ACC112 (cell line): ENCODE measurements at regions not wholly inside any gene's neighbourhood (a gene's known extent, or its start where the extent isn't known, plus 50 kb on each side); places are given as distances from the start of the nearest gene placed in this dataset.

ENCODE experiments used
- H2AFZ ChIP-seq: fragments of 200-600 bp; sonication (generic); one replicate; pipeline ENCODE4 v1.6.0; 2017; ENCODE audit warnings: antibody characterized with exemption, low read length; ENCODE audit not compliant: unreplicated experiment
- H3K27ac ChIP-seq: fragments of 200-600 bp; sonication (generic); 2 replicates; pipeline ENCODE4 v1.5.1; 2014; ENCODE audit warnings: low read depth, mild to moderate bottlenecking, antibody characterized with exemption, low read length, moderate library complexity
- H3K27me3 ChIP-seq: fragments of 200-600 bp; sonication (generic); 2 replicates; pipeline ENCODE4 v1.6.1; 2014; ENCODE audit warnings: mild to moderate bottlenecking, antibody characterized with exemption, low read length, moderate library complexity, mixed read lengths; ENCODE audit not compliant: insufficient read depth
- H3K36me3 ChIP-seq: fragments of 200-600 bp; sonication (generic); 2 replicates; pipeline ENCODE4 v1.6.1; 2016; ENCODE audit warnings: mild to moderate bottlenecking, antibody characterized with exemption, low read length, moderate library complexity, mixed read lengths; ENCODE audit not compliant: insufficient read depth
- H3K4me1 ChIP-seq: fragments of 200-600 bp; sonication (generic); one replicate; pipeline ENCODE4 v1.6.1; 2016; ENCODE audit warnings: low read length, mixed read lengths; ENCODE audit not compliant: insufficient read depth, unreplicated experiment, control insufficient read depth
- H3K4me3 ChIP-seq: fragments of 200-600 bp; sonication (generic); 2 replicates; pipeline ENCODE4 v1.5.1; 2014; ENCODE audit warnings: mild to moderate bottlenecking, low read depth, low read length
- H3K79me2 ChIP-seq: fragments of 200-600 bp; sonication (generic); one replicate; pipeline ENCODE4 v1.6.0; 2016; ENCODE audit warnings: low read length; ENCODE audit not compliant: control insufficient read depth, unreplicated experiment, insufficient read depth

DNA sequence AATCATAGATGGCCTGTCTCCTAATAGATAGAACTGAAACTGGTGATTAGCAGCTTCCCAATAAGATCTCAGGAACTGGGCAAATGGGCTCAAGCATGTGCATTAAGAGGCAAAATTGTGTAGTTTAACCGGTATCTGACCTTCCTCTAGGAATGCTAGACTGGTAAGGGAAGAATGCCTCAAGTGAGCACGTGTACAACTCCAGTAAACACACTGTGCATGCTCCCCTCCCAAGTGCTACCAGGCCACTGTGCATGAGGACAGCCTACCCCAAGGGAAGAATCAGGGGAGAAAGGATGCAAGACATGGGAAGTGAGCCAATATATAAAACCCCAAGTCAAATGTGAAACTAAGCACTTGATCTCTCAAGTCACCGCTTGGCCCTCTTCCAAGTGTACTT is 1157.4 kb upstream of the CDH18 start:
- Histone ChIP-seq H3K36me3 (no peaks in the 10 kb centered on the region), H3K27ac (no peak overlapping the region), H3K4me3 (no peak overlapping the region), H3K4me1 (no peaks in the 10 kb centered on the region), H3K27me3 (no peaks in the 10 kb centered on the region), H3K79me2 (no peaks in the 10 kb centered on the region), H2AFZ (no peak overlapping the region)

DNA sequence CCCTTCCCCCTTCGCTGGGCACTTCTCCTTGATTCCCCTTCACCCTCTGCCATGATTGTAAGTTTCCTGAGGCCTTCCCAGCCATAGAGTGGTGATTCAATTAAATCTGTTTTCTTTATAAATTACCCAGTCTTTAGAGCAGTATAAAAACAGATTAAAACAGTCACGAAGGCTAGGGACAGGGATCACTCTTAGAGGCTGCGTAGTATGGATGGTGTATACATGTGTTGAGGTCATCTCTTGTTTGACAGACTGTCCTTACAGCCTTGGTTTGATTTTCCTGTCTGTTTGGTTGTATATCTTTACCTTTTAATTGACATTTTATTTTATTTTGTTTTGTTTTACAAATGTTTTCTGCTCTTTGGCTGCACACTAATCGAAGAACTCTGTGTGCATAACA is 1155.7 kb upstream of the CDH18 start:
- Histone ChIP-seq H3K27ac (no peak overlapping the region), H3K4me1 (no peaks in the 10 kb centered on the region), H3K36me3 (no peaks in the 10 kb centered on the region), H3K4me3 (no peak overlapping the region), H3K27me3 (no peaks in the 10 kb centered on the region), H2AFZ (no peak overlapping the region), H3K79me2 (no peaks in the 10 kb centered on the region)

- Histone ChIP-seq H3K27me3 (no peaks in the 10 kb centered on the region), H3K27ac (no peak overlapping the region), H2AFZ (no peak overlapping the region), H3K4me1 (no peaks in the 10 kb centered on the region), H3K4me3 (no peak overlapping the region), H3K36me3 (no peaks in the 10 kb centered on the region), H3K79me2 (no peaks in the 10 kb centered on the region)
These were observed 1154.8 kb upstream of the CDH18 start for GRCh38 chr5:21142791-21143190.

DNA sequence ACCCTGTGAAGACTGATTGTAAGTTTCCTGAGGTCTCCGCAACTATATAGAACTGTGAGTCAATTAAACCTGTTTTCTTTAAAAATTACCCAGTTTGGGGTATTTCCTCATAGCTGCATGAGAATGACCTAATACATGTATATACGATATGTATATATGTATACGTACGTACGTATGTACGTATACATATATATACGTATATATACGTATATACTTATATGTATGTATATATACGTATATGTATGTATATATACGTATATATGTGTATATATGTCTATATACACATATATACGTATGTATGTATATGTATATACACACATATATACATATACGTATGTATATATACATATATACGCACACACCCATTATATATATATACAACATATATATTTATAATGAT is 1153.0 kb upstream of the CDH18 start:
- Histone ChIP-seq H3K27me3 (no peaks in the 10 kb centered on the region), H3K4me3 (no peak overlapping the region), H3K27ac (no peak overlapping the region), H3K79me2 (no peaks in the 10 kb centered on the region), H2AFZ (no peak overlapping the region), H3K4me1 (no peaks in the 10 kb centered on the region), H3K36me3 (no peaks in the 10 kb centered on the region)

- H3K4me1 ChIP-seq, result no peaks in the 10 kb centered on the region
- no peaks in the 10 kb centered on the region for H3K27me3 ChIP-seq
- no peak overlapping the region for H2AFZ ChIP-seq
- no peak overlapping the region for H3K27ac ChIP-seq
- no peaks in the 10 kb centered on the region for H3K79me2 ChIP-seq
- H3K36me3 ChIP-seq, result no peaks in the 10 kb centered on the region
- no peak overlapping the region for H3K4me3 ChIP-seq
These were observed 1138.2 kb upstream of the CDH18 start for GRCh38 chr5:21126236-21126635.

DNA sequence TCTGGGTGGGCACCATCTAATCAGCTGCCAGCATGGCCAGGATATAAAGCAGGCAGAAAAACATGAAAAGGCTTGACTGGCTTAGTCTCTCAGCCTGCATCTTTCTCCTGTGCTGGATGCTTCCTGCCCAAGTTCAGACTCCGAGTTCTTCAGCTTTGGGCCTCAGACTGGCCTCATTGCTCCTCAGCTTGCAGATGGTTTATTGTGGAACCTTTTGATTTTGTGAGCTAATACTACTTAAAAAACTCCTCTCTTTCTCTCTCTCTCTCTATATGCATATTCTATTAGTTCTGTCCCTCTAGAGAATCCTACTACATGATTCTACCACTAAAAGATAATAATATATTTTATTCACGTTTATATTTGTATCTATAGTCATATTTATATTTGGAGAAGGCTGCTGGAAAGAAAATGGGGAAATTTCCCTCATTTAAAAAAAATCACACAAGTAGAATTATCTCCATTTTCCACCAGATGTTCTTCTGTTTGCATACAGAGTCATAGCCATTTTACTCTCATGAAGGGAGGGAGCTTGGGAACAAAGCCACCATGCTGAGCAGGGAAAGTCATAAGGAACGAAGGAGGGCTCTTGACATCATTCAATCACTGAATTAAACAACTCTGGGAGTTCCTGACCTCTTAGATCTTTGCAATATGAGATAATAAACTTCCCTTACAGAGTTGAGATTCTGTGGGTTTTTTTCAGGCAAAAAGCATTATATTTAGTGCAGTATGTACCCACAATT is 1137.4 kb upstream of the CDH18 start:
- no peaks in the 10 kb centered on the region for H3K27me3 ChIP-seq
- no peaks in the 10 kb centered on the region for H3K79me2 ChIP-seq
- no peak overlapping the region for H2AFZ ChIP-seq
- no peaks in the 10 kb centered on the region for H3K4me1 ChIP-seq
- H3K36me3 ChIP-seq, result no peaks in the 10 kb centered on the region
- no peak overlapping the region for H3K27ac ChIP-seq
- no peak overlapping the region for H3K4me3 ChIP-seq

DNA sequence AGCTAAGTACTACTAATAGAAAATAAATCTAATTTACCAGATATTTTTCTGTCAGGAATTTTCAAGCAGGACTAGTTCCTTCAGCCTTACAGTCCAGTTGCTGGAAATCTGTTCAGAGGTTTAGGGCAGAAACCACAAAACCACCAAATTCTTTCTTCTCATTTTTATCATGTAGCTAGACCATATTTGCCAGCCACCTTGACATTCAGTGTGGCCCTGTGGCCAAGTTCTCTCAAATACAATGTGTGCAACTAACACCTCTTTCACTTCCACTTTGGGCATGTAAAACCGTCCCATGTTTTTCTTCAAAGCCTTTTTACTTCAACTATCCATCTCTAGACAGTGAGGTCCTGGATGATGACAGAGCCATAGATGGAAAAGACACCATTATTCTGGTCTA is 1133.2 kb upstream of the CDH18 start:
- no peaks in the 10 kb centered on the region for H3K27me3 ChIP-seq
- no peak overlapping the region for H3K27ac ChIP-seq
- no peak overlapping the region for H3K4me3 ChIP-seq
- no peak overlapping the region for H2AFZ ChIP-seq
- no peaks in the 10 kb centered on the region for H3K79me2 ChIP-seq
- H3K4me1 ChIP-seq, result no peaks in the 10 kb centered on the region
- H3K36me3 ChIP-seq, result no peaks in the 10 kb centered on the region

GRCh38 chr5:21097661-21098060 is 1109.7 kb upstream of the CDH18 start:
- Histone ChIP-seq H3K4me1 (no peaks in the 10 kb centered on the region), H3K79me2 (no peaks in the 10 kb centered on the region), H3K27ac (no peak overlapping the region), H2AFZ (no peak overlapping the region), H3K36me3 (no peaks in the 10 kb centered on the region), H3K27me3 (no peaks in the 10 kb centered on the region), H3K4me3 (no peak overlapping the region)

GRCh38 chr5:21094619-21095018 is 1106.6 kb upstream of the CDH18 start:
- no peaks in the 10 kb centered on the region for H3K27me3 ChIP-seq
- H3K4me1 ChIP-seq, result no peaks in the 10 kb centered on the region
- H3K4me3 ChIP-seq, result no peak overlapping the region
- no peaks in the 10 kb centered on the region for H3K79me2 ChIP-seq
- H3K27ac ChIP-seq, result no peak overlapping the region
- H2AFZ ChIP-seq, result no peak overlapping the region
- no peaks in the 10 kb centered on the region for H3K36me3 ChIP-seq

DNA sequence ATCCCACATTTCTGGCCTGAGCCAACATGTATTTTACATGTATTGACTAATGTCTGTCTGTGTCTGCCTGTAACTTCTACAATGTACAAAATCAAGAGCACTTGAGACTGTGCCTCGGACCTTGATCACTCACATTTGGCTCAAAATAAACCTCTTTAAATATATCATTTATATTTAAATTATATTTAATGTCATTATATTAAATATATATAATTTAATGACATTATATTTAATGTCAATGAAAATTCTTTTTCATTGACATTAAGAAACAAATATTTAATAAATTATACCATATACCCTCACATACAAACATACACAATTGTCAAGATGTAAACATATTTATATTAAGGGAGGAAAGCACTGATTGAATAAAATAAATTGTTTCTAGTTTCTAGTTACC is 1099.8 kb upstream of the CDH18 start:
- Histone ChIP-seq H3K4me1 (no peaks in the 10 kb centered on the region), H3K36me3 (no peaks in the 10 kb centered on the region), H3K27ac (no peak overlapping the region), H3K79me2 (no peaks in the 10 kb centered on the region), H2AFZ (no peak overlapping the region), H3K4me3 (no peak overlapping the region), H3K27me3 (no peaks in the 10 kb centered on the region)

DNA sequence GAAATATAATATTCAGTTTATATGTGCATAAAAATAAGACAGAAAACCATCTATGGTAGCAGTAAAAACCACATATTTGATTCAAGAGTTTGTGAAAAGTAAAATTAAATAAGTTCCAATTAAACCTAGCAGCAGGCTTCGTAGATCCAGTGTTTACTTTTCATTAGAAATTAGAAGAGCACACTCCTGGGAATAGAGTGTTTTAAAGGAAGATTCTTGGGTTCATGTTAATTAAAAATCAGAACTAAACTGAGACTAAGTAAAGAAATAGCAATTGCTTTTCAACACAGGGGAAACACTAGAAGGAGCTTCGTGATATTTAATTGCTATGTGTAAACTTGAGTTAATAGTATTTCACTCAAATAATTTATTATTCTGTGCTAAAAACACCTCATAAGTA is 1097.8 kb upstream of the CDH18 start:
- Histone ChIP-seq H3K4me3 (no peak overlapping the region), H3K4me1 (no peaks in the 10 kb centered on the region), H2AFZ (no peak overlapping the region), H3K27ac (no peak overlapping the region), H3K79me2 (no peaks in the 10 kb centered on the region), H3K36me3 (no peaks in the 10 kb centered on the region), H3K27me3 (no peaks in the 10 kb centered on the region)
